Activated CD8-positive, alpha-beta memory T cell treated with anti-CD3 and anti-CD28 coated beads, Interleukin-2, amount 50 U/mL, for 1 hour (primary cell): ENCODE measurements at regions not wholly inside any gene's neighbourhood (a gene's known extent, or its start where the extent isn't known, plus 50 kb on each side); places are given as distances from the start of the nearest gene placed in this dataset.
"Not testable (repeated sequence)": the region's sequence is repeated elsewhere in the genome, so short reads cannot be mapped to it uniquely, and the experiment has no call there.

Source experiments
- DNase-seq: peaks from one replicate; pipeline ENCODE4 v3.0.0-alpha.2; 2020; ENCODE audit errors: extremely low read depth

- DNase-seq: no peak
Observed at GRCh38 chr12:46711756-46712155, 114.0 kb downstream of the SLC38A4 start.

- DNase-seq: no peak
Observed at GRCh38 chr12:46710125-46710743, 115.6 kb downstream of the SLC38A4 start.

- no peak for DNase-seq
Observed at GRCh38 chr12:46702581-46703344, 123.0 kb downstream of the SLC38A4 start.

GRCh38 chr12:46701356-46701755, 124.4 kb downstream of the SLC38A4 start:
- DNase-seq: no peak

GRCh38 chr12:46699986-46700385, 125.8 kb downstream of the SLC38A4 start:
- no peak for DNase-seq

GRCh38 chr12:46698003-46698402, 127.8 kb downstream of the SLC38A4 start:
- DNase-seq: no peak

- no peak for DNase-seq
Observed at GRCh38 chr12:46693518-46693917, 132.3 kb downstream of the SLC38A4 start.

GRCh38 chr12:46693034-46693433, 132.8 kb downstream of the SLC38A4 start:
- DNase-seq: no peak

- no peak for DNase-seq
Observed at GRCh38 chr12:46692606-46693005, 133.2 kb downstream of the SLC38A4 start.

GRCh38 chr12:46686267-46686942, 139.4 kb downstream of the SLC38A4 start:
- no peak for DNase-seq

- not testable (repeated sequence) for DNase-seq
Observed at GRCh38 chr12:46684243-46684642, 141.6 kb downstream of the SLC38A4 start.

- no peak for DNase-seq
Observed at GRCh38 chr12:46682148-46682547, 143.6 kb downstream of the SLC38A4 start.

GRCh38 chr12:46680506-46680905, 145.3 kb downstream of the SLC38A4 start:
- DNase-seq: no peak

GRCh38 chr12:46679754-46680153, 146.0 kb downstream of the SLC38A4 start:
- no peak for DNase-seq

- no peak for DNase-seq
Observed at GRCh38 chr12:46678426-46678825, 147.4 kb downstream of the SLC38A4 start.

- DNase-seq: no peak
Observed at GRCh38 chr12:46677749-46678148, 148.0 kb downstream of the SLC38A4 start.

GRCh38 chr12:46676797-46677520, 148.8 kb downstream of the SLC38A4 start:
- DNase-seq: no peak

GRCh38 chr12:46676396-46676795, 149.4 kb downstream of the SLC38A4 start:
- no peak for DNase-seq

- DNase-seq: no peak
Observed at GRCh38 chr12:46675736-46676135, 150.1 kb downstream of the SLC38A4 start.

- DNase-seq: no peak
Observed at GRCh38 chr12:46674800-46675199, 151.0 kb downstream of the SLC38A4 start.

- DNase-seq: no peak
Observed at GRCh38 chr12:46674129-46674528, 151.7 kb downstream of the SLC38A4 start.

GRCh38 chr12:46671102-46671501, 154.7 kb downstream of the SLC38A4 start:
- DNase-seq: no peak
